COLO668 (cell line): ENCODE measurements at regions not wholly inside any gene's neighbourhood (a gene's known extent, or its start where the extent isn't known, plus 50 kb on each side); places are given as distances from the start of the nearest gene placed in this dataset.
"Not testable (repeated sequence)": the region's sequence is repeated elsewhere in the genome, so short reads cannot be mapped to it uniquely, and the experiment has no call there.

Experiments used
- DNase-seq: peaks from one replicate; lab custom pipeline; 2025; ENCODE audit not compliant: unreplicated experiment; lab: John Stamatoyannopoulos, UW

GRCh38 chr16:52976539-52977167, 76.0 kb downstream of the CHD9NB start:
- no peak for DNase-seq

GRCh38 chr16:52967744-52968143, 85.0 kb downstream of the CHD9NB start:
- no peak for DNase-seq

- DNase-seq, result no peak
Observed at GRCh38 chr16:52964290-52964689, 88.4 kb downstream of the CHD9NB start.

GRCh38 chr16:52963855-52964242, 88.8 kb downstream of the CHD9NB start:
- no peak for DNase-seq

GRCh38 chr16:52963212-52963854, 89.4 kb downstream of the CHD9NB start:
- DNase-seq, result no peak

GRCh38 chr16:52958951-52959350, 93.7 kb downstream of the CHD9NB start:
- DNase-seq, result no peak

GRCh38 chr16:52957199-52957598, 95.5 kb downstream of the CHD9NB start:
- no peak for DNase-seq

GRCh38 chr16:52956044-52956443, 96.7 kb downstream of the CHD9NB start:
- DNase-seq, result no peak

GRCh38 chr16:52953215-52953614, 99.5 kb downstream of the CHD9NB start:
- no peak for DNase-seq

- DNase-seq, result no peak
Observed at GRCh38 chr16:52948946-52949345, 103.8 kb downstream of the CHD9NB start.

- no peak for DNase-seq
Observed at GRCh38 chr16:52932321-52932720, 120.4 kb downstream of the CHD9NB start.

GRCh38 chr16:52929478-52930400, 123.0 kb downstream of the CHD9NB start:
- DNase-seq, result no peak

- no peak for DNase-seq
Observed at GRCh38 chr16:52928955-52929354, 123.7 kb downstream of the CHD9NB start.

GRCh38 chr16:52925143-52925542, 127.6 kb downstream of the CHD9NB start:
- no peak for DNase-seq

GRCh38 chr16:52924162-52924561, 128.5 kb downstream of the CHD9NB start:
- no peak for DNase-seq

- no peak for DNase-seq
Observed at GRCh38 chr16:52921104-52921503, 131.6 kb downstream of the CHD9NB start.

GRCh38 chr16:52920331-52920730, 132.4 kb downstream of the CHD9NB start:
- no peak for DNase-seq

- DNase-seq, result no peak
Observed at GRCh38 chr16:52914428-52914827, 138.3 kb downstream of the CHD9NB start.

- peak; percentile 78 for DNase-seq
Observed at GRCh38 chr16:52912565-52913173, 140.0 kb downstream of the CHD9NB start.

GRCh38 chr16:52908057-52908456, 144.6 kb downstream of the CHD9NB start:
- not testable (repeated sequence) for DNase-seq

- no peak for DNase-seq
Observed at GRCh38 chr16:52906281-52906680, 146.4 kb downstream of the CHD9NB start.
